G401 (cell line): ENCODE measurements at regions not wholly inside any gene's neighbourhood (a gene's known extent, or its start where the extent isn't known, plus 50 kb on each side); places are given as distances from the start of the nearest gene placed in this dataset.
"Not testable (repeated sequence)": the region's sequence is repeated elsewhere in the genome, so short reads cannot be mapped to it uniquely, and the experiment has no call there.

Source experiments
- DNase-seq: peaks from one replicate; pipeline ENCODE4 v3.0.0-alpha.2; 2015; ENCODE audit warnings: low spot score
- in situ Hi-C: cut with HindIII; loops from 2 replicates; pipeline ENCODE4 v1.10.0; 2016; ENCODE audit warnings: low sequenced_read_pairs, mixed read lengths

GRCh38 chr15:20473465-20473864, 68.1 kb downstream of the GOLGA6L6 start:
- DNase-seq, in situ Hi-C loops: not testable (repeated sequence)

- DNase-seq, in situ Hi-C loops: not testable (repeated sequence)
Observed at GRCh38 chr15:20472983-20473382, 68.6 kb downstream of the GOLGA6L6 start.

- DNase-seq, in situ Hi-C loops: not testable (repeated sequence)
Observed at GRCh38 chr15:20470810-20471209, 70.8 kb downstream of the GOLGA6L6 start.

GRCh38 chr15:20441138-20441537, 100.5 kb downstream of the GOLGA6L6 start:
- in situ Hi-C loops, result not testable (repeated sequence)

GRCh38 chr15:20440390-20440789, 101.2 kb downstream of the GOLGA6L6 start:
- DNase-seq, result not testable (repeated sequence)

More at GRCh38 chr15:20441138-20441537, 100.5 kb downstream of the GOLGA6L6 start:
- DNase-seq, result not testable (repeated sequence)

GRCh38 chr15:20439111-20439510, 102.5 kb downstream of the GOLGA6L6 start:
- in situ Hi-C loops, result not testable (repeated sequence)

More at GRCh38 chr15:20440390-20440789, 101.2 kb downstream of the GOLGA6L6 start:
- in situ Hi-C loops, result not testable (repeated sequence)

GRCh38 chr15:20438255-20438654, 103.3 kb downstream of the GOLGA6L6 start:
- in situ Hi-C loops, DNase-seq: not testable (repeated sequence)

More at GRCh38 chr15:20439111-20439510, 102.5 kb downstream of the GOLGA6L6 start:
- DNase-seq, result not testable (repeated sequence)

- in situ Hi-C loops, result not testable (repeated sequence)
Observed at GRCh38 chr15:20433468-20433867, 108.1 kb downstream of the GOLGA6L6 start.

GRCh38 chr15:20430495-20430894, 111.1 kb downstream of the GOLGA6L6 start:
- in situ Hi-C loops, DNase-seq: not testable (repeated sequence)

More at GRCh38 chr15:20433468-20433867, 108.1 kb downstream of the GOLGA6L6 start:
- not testable (repeated sequence) for DNase-seq

GRCh38 chr15:20420710-20421109, 120.9 kb downstream of the GOLGA6L6 start:
- in situ Hi-C loops, DNase-seq: not testable (repeated sequence)

GRCh38 chr15:20416618-20417017, 125.0 kb downstream of the GOLGA6L6 start:
- in situ Hi-C loops, DNase-seq: not testable (repeated sequence)

GRCh38 chr15:20409667-20410198, 131.9 kb downstream of the GOLGA6L6 start:
- in situ Hi-C loops, DNase-seq: not testable (repeated sequence)

GRCh38 chr15:20409247-20409646, 132.4 kb downstream of the GOLGA6L6 start:
- in situ Hi-C loops, result no loop called here
- DNase-seq, result no peak

- in situ Hi-C loops, result no loop called here
Observed at GRCh38 chr15:20407553-20407952, 134.0 kb downstream of the GOLGA6L6 start.

GRCh38 chr15:20404571-20404970, 137.0 kb downstream of the GOLGA6L6 start:
- in situ Hi-C loops, result not testable (repeated sequence)

More at GRCh38 chr15:20407553-20407952, 134.0 kb downstream of the GOLGA6L6 start:
- no peak for DNase-seq

GRCh38 chr15:20402586-20402985, 139.0 kb downstream of the GOLGA6L6 start:
- DNase-seq, in situ Hi-C loops: not testable (repeated sequence)

More at GRCh38 chr15:20404571-20404970, 137.0 kb downstream of the GOLGA6L6 start:
- not testable (repeated sequence) for DNase-seq

GRCh38 chr15:20401058-20401457, 140.5 kb downstream of the GOLGA6L6 start:
- in situ Hi-C loops, DNase-seq: not testable (repeated sequence)

GRCh38 chr15:20398680-20399079, 142.9 kb downstream of the GOLGA6L6 start:
- in situ Hi-C loops, DNase-seq: not testable (repeated sequence)

- DNase-seq, in situ Hi-C loops: not testable (repeated sequence)
Observed at GRCh38 chr15:20388161-20388560, 153.4 kb downstream of the GOLGA6L6 start.

- in situ Hi-C loops, result no loop called here
- DNase-seq, result no peak
Observed at GRCh38 chr15:20386198-20386597, 155.4 kb downstream of the GOLGA6L6 start.

GRCh38 chr15:20380199-20380598, 161.4 kb downstream of the GOLGA6L6 start:
- DNase-seq, in situ Hi-C loops: not testable (repeated sequence)
